Liver (tissue), 7 donors: ENCODE measurements at regions not wholly inside any gene's neighbourhood (a gene's known extent, or its start where the extent isn't known, plus 50 kb on each side); places are given as distances from the start of the nearest gene placed in this dataset.

Source experiments
- DNase-seq: peaks from one replicate; pipeline ENCODE4 v3.0.0-alpha.2; 2017; ENCODE audit warnings: low spot score
- H3K27ac ChIP-seq, 2 donors: one replicate each; pipeline ENCODE4 v1.7.0; 2013; ENCODE audit warnings: inconsistent platforms in 2 of 2, low read length in 2 of 2, control low read depth in 1 of 2, low read depth in 1 of 2, mild to moderate bottlenecking in 1 of 2
- H3K27me3 ChIP-seq, 4 donors: one replicate each; pipeline versions ENCODE4 v1.6.1 to v1.7.0; 2013; ENCODE audit warnings: low read length in 3 of 4, inconsistent platforms in 1 of 4, mild to moderate bottlenecking in 1 of 4, moderate library complexity in 1 of 4; ENCODE audit not compliant: control insufficient read depth in 4 of 4, insufficient read depth in 4 of 4
- H3K36me3 ChIP-seq, 4 donors: one replicate each; pipeline versions ENCODE4 v1.6.1 to v1.7.0; 2013; ENCODE audit warnings: low read length in 3 of 4, mild to moderate bottlenecking in 3 of 4, low read depth in 1 of 4, moderate library complexity in 1 of 4; ENCODE audit not compliant: control insufficient read depth in 4 of 4, insufficient read depth in 3 of 4
- H3K4me1 ChIP-seq, 4 donors: one replicate each; pipeline versions ENCODE4 v1.6.1 to v1.7.0; 2013; ENCODE audit warnings: low read length in 3 of 4, mild to moderate bottlenecking in 3 of 4, moderate library complexity in 1 of 4; ENCODE audit not compliant: control insufficient read depth in 4 of 4, insufficient read depth in 4 of 4
- H3K4me3 ChIP-seq, 3 donors: one replicate each; pipeline versions ENCODE4 v1.6.1 to v1.7.0; 2013; ENCODE audit warnings: low read length in 3 of 3, control low read depth in 1 of 3, low read depth in 1 of 3, mild to moderate bottlenecking in 1 of 3
- H3K9ac ChIP-seq, 2 donors: one replicate each; pipeline ENCODE4 v1.7.0; 2013; ENCODE audit warnings: low read length in 2 of 2, mild to moderate bottlenecking in 2 of 2, moderate library complexity in 2 of 2, control low read depth in 1 of 2, low read depth in 1 of 2
- H3K9me3 ChIP-seq, 4 donors: one replicate each; pipeline versions ENCODE4 v1.6.1 to v1.7.0; 2013; ENCODE audit warnings: low read length in 3 of 4; ENCODE audit not compliant: control insufficient read depth in 4 of 4
- EGR1 ChIP-seq, 2 donors: IDR thresholded peaks; 2 replicates each; pipeline ENCODE4 v1.6.1; 2016 to 2018; ENCODE audit warnings: antibody characterized with exemption in 2 of 2, low read depth in 2 of 2
- FOXA1 ChIP-seq: IDR thresholded peaks from 2 replicates; pipeline ENCODE4 v1.6.1; 2016; ENCODE audit warnings: antibody characterized with exemption
- FOXA2 ChIP-seq: IDR thresholded peaks from 2 replicates; pipeline ENCODE4 v1.6.1; 2016; ENCODE audit warnings: antibody characterized with exemption
- GABPA ChIP-seq, 2 donors: IDR thresholded peaks in 1 of 2; conservative IDR thresholded peaks in 1 of 2; 2 replicates each; pipeline ENCODE4 v1.6.1; 2016; ENCODE audit warnings: antibody characterized with exemption in 2 of 2, mild to moderate bottlenecking in 1 of 2, moderate library complexity in 1 of 2
- HNF4A ChIP-seq, 2 donors: conservative IDR thresholded peaks; 2 replicates each; pipeline ENCODE4 v1.6.1; 2016; ENCODE audit warnings: antibody characterized with exemption in 2 of 2, mild to moderate bottlenecking in 2 of 2
- HNF4G ChIP-seq: IDR thresholded peaks from 2 replicates; pipeline ENCODE4 v1.6.1; 2016; ENCODE audit warnings: antibody characterized with exemption
- JUND ChIP-seq, 2 donors: IDR thresholded peaks; 2 replicates each; pipeline ENCODE4 v1.6.1; 2016; ENCODE audit warnings: antibody characterized with exemption in 2 of 2
- NR2F2 ChIP-seq: IDR thresholded peaks from 2 replicates; pipeline ENCODE4 v1.6.1; 2016; ENCODE audit warnings: antibody characterized with exemption
- RAD21 ChIP-seq, 2 donors: IDR thresholded peaks; 2 replicates each; pipeline ENCODE4 v1.6.1; 2016; ENCODE audit warnings: antibody characterized with exemption in 2 of 2, mild to moderate bottlenecking in 2 of 2
- RXRA ChIP-seq, 2 donors: IDR thresholded peaks; 2 replicates each; pipeline ENCODE4 v1.6.1; 2017 to 2018; ENCODE audit warnings: antibody characterized with exemption in 2 of 2, mild to moderate bottlenecking in 1 of 2
- SP1 ChIP-seq: IDR thresholded peaks from 2 replicates; pipeline ENCODE4 v1.6.1; 2018; ENCODE audit warnings: antibody characterized with exemption, mild to moderate bottlenecking
- TAF1 ChIP-seq: conservative IDR thresholded peaks from 2 replicates; pipeline ENCODE4 v1.6.1; 2016; ENCODE audit warnings: antibody characterized with exemption, mild to moderate bottlenecking
- YY1 ChIP-seq: IDR thresholded peaks from 2 replicates; pipeline ENCODE4 v1.6.1; 2016; ENCODE audit warnings: antibody characterized with exemption, mild to moderate bottlenecking
- WGBS: extraction: QIAGEN DNeasy Blood & Tissue Kit; methylation state at CpG from one replicate; pipeline ENCODE4 v1.1.7; 2013; 5-methylcytosine and 5-hydroxymethylcytosine counted together
- TF ChIP-seq, protein P1 (sequence below): IDR thresholded peaks from 2 replicates; pipeline ENCODE4 v1.6.1; 2016; ENCODE audit warnings: antibody characterized with exemption
- TF ChIP-seq, protein P2 (sequence below): IDR thresholded peaks from 2 replicates; pipeline ENCODE4 v1.6.1; 2016; ENCODE audit warnings: antibody characterized with exemption, mild to moderate bottlenecking
- TF ChIP-seq, protein P3 (sequence below): IDR thresholded peaks from 2 replicates; pipeline ENCODE4 v1.6.1; 2016; ENCODE audit warnings: antibody characterized with exemption
- TF ChIP-seq, protein P4 (sequence below): IDR thresholded peaks from 2 replicates; pipeline ENCODE4 v1.6.1; 2016; ENCODE audit warnings: antibody characterized with exemption
- donor health status: healthy.
- donor health status: healthy.
- donor health status: healthy.
- donor health status: healthy.

DNA sequence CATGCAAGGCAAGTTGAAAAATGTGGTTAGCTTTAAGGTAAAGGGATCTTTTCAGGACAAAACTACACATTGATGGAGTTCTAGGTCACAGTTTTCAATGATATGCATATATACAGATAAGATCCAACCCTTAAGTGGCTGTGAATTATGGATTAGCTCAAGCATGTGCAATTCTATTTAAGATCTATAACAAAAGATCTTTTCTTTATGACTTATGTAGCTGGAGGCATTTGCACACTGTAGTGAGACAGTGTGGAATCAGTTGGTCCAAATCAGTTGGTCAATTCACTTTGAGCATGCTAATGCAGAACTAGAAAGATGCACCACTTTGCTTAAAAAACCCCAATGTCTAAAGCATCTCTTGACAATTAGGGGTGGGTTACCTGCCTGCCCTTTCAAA is 417.1 kb upstream of the ZEB2 start:
- H3K4me3 ChIP-seq: no peak overlapping the region
- DNase-seq: no peak
- H3K9me3 ChIP-seq: no peaks in the 10 kb centered on the region
- H3K27ac ChIP-seq: no peak overlapping the region
- H3K9ac ChIP-seq: no peak overlapping the region
- no peaks in the 10 kb centered on the region for H3K27me3 ChIP-seq
- no peaks in the 10 kb centered on the region for H3K36me3 ChIP-seq
- TF ChIP-seq EGR1 (IDR thresholded peaks at IDR 0.05; ENCODE audit: low read depth in 2 of 2) (no peak), RXRA (IDR thresholded peaks at IDR 0.05) (no peak), HNF4A (conservative IDR thresholded peaks at IDR 0.05) (no peak), HNF4G (no peak), YY1 (no peak), FOXA2 (no peak), SP1 (no peak), JUND (IDR thresholded peaks at IDR 0.05) (no peak), NR2F2 (no peak), FOXA1 (no peak), GABPA (IDR thresholded peaks at IDR 0.05 in 1 of 2, conservative IDR thresholded peaks at IDR 0.05 in 1 of 2) (no peak), RAD21 (IDR thresholded peaks at IDR 0.05) (no peak), TAF1 (no peak)
- TF ChIP-seq, protein P1, sequence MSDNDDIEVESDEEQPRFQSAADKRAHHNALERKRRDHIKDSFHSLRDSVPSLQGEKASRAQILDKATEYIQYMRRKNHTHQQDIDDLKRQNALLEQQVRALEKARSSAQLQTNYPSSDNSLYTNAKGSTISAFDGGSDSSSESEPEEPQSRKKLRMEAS: no peak
- TF ChIP-seq, protein P2, sequence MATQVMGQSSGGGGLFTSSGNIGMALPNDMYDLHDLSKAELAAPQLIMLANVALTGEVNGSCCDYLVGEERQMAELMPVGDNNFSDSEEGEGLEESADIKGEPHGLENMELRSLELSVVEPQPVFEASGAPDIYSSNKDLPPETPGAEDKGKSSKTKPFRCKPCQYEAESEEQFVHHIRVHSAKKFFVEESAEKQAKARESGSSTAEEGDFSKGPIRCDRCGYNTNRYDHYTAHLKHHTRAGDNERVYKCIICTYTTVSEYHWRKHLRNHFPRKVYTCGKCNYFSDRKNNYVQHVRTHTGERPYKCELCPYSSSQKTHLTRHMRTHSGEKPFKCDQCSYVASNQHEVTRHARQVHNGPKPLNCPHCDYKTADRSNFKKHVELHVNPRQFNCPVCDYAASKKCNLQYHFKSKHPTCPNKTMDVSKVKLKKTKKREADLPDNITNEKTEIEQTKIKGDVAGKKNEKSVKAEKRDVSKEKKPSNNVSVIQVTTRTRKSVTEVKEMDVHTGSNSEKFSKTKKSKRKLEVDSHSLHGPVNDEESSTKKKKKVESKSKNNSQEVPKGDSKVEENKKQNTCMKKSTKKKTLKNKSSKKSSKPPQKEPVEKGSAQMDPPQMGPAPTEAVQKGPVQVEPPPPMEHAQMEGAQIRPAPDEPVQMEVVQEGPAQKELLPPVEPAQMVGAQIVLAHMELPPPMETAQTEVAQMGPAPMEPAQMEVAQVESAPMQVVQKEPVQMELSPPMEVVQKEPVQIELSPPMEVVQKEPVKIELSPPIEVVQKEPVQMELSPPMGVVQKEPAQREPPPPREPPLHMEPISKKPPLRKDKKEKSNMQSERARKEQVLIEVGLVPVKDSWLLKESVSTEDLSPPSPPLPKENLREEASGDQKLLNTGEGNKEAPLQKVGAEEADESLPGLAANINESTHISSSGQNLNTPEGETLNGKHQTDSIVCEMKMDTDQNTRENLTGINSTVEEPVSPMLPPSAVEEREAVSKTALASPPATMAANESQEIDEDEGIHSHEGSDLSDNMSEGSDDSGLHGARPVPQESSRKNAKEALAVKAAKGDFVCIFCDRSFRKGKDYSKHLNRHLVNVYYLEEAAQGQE: no peak
- TF ChIP-seq, protein P3, sequence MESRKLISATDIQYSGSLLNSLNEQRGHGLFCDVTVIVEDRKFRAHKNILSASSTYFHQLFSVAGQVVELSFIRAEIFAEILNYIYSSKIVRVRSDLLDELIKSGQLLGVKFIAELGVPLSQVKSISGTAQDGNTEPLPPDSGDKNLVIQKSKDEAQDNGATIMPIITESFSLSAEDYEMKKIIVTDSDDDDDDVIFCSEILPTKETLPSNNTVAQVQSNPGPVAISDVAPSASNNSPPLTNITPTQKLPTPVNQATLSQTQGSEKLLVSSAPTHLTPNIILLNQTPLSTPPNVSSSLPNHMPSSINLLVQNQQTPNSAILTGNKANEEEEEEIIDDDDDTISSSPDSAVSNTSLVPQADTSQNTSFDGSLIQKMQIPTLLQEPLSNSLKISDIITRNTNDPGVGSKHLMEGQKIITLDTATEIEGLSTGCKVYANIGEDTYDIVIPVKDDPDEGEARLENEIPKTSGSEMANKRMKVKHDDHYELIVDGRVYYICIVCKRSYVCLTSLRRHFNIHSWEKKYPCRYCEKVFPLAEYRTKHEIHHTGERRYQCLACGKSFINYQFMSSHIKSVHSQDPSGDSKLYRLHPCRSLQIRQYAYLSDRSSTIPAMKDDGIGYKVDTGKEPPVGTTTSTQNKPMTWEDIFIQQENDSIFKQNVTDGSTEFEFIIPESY: no peak
- TF ChIP-seq, protein P4, sequence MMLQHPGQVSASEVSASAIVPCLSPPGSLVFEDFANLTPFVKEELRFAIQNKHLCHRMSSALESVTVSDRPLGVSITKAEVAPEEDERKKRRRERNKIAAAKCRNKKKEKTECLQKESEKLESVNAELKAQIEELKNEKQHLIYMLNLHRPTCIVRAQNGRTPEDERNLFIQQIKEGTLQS: no peak
- H3K4me1 ChIP-seq: peaks cover 0 to 15% (median 4%) of the 10 kb centered on the region in 4 donors

DNA sequence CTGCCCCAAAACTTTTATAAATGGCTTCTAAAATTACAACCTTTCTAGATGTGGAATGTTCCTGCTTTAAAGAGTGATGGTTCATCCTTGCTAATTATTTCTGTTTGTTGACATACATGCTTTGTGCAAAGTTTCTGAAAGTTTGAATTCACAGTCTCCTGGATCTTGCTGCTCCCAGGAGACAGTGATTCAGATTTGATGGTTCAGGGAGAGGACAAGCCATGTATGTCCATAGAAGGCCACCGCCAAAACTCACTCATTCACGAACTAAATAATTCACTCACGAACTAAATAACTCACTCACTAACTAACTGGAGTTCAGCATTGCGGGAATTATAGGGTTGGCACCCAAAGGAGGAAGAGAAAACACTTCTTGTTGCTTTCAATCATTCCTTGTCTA is 416.5 kb upstream of the ZEB2 start:
- no peak for DNase-seq
- H3K9me3 ChIP-seq: no peaks in the 10 kb centered on the region
- no peak overlapping the region for H3K9ac ChIP-seq
- no peak overlapping the region for H3K4me3 ChIP-seq
- H3K27ac ChIP-seq: no peak overlapping the region
- H3K36me3 ChIP-seq: no peaks in the 10 kb centered on the region
- H3K4me1 ChIP-seq: peaks cover 0 to 15% (median 4%) of the 10 kb centered on the region in 4 donors
- 87% methylated on average over 4 of the region's 4 CpGs for WGBS
- TF ChIP-seq, protein P3: no peak
- no peak for TF ChIP-seq YY1
- no peak for TF ChIP-seq GABPA (IDR thresholded peaks at IDR 0.05 in 1 of 2, conservative IDR thresholded peaks at IDR 0.05 in 1 of 2)
- TF ChIP-seq NR2F2: no peak
- TF ChIP-seq HNF4G: no peak
- no peak for TF ChIP-seq SP1
- no peak for TF ChIP-seq JUND (IDR thresholded peaks at IDR 0.05)
- TF ChIP-seq, protein P2: no peak
- TF ChIP-seq RXRA (IDR thresholded peaks at IDR 0.05): no peak
- TF ChIP-seq RAD21 (IDR thresholded peaks at IDR 0.05): no peak
- no peak for TF ChIP-seq HNF4A (conservative IDR thresholded peaks at IDR 0.05)
- H3K27me3 ChIP-seq: no peaks in the 10 kb centered on the region
